ENCODE measurements at regions not wholly inside any gene's neighbourhood (a gene's known extent, or its start where the extent isn't known, plus 50 kb on each side); places are given as distances from the start of the nearest gene placed in this dataset.

GRCh38 chr7:4612237-4612636, 69.9 kb upstream of the FOXK1 start:
- CTCF ChIA-PET (ENCODE audit: low intra/inter-chr PET ratio), result interaction anchor here (1.4 to 2.6 kb wide), 2 partner anchors 20 kb away, joined by 9 to 30 read pairs; no protein-coding TSS in a partner anchor
- Histone ChIP-seq H3K79me2 (ENCODE audit: control insufficient read depth, insufficient read depth, low read length) (no peaks in the 10 kb centered on the region), H3K4me1 (replicated peaks in 1 of 2; ENCODE audit: control insufficient read depth in 2 of 2, insufficient read depth in 2 of 2, low read length in 2 of 2) (peaks cover 14 to 15% of the 10 kb centered on the region in 2 experiments; a peak in 4 of 5 replicates), H4K20me1 (replicated peaks; ENCODE audit: control insufficient read depth, insufficient read depth, low read length) (no peaks in the 10 kb centered on the region; the same call in 1 of the 2 replicates), H3K9ac (ENCODE audit: insufficient read depth in 1 of 2, low read depth in 2 of 2, low read length in 2 of 2) (no peak overlapping the region), H3K9me1 (ENCODE audit: control insufficient read depth, insufficient read depth, low read length) (no peaks in the 10 kb centered on the region), H3K27ac (ENCODE audit: extremely low read depth, low read depth, low read length) (no peak overlapping the region), H3K36me3 (ENCODE audit: control insufficient read depth, insufficient read depth, low read length) (no peaks in the 10 kb centered on the region), H3K4me3 (no peak overlapping the region), H3K27me3 (ENCODE audit: control insufficient read depth in 2 of 2, insufficient read depth in 2 of 2, low read length in 2 of 2) (peaks cover 2 to 9% of the 10 kb centered on the region in 2 experiments; a peak in 3 of 5 replicates), H3K4me2 (ENCODE audit: insufficient read depth, low read length) (no peak overlapping the region), H3K9me3 (replicated peaks; ENCODE audit: control insufficient read depth, insufficient read depth, low read depth, low read length) (no peaks in the 10 kb centered on the region), H2AFZ (ENCODE audit: low read depth, low read length) (no peak overlapping the region)
- 93% methylated on average over 12 of the region's 13 CpGs for WGBS (ENCODE audit: insufficient coverage, low coverage, missing lambda C conversion rate)
- intact Hi-C loops (cut with micrococcal nuclease) (loop anchor here (10.0 kb wide), 1 partner anchor 273 kb away; the partner anchor contains the start of gene RADIL), in situ Hi-C loops (cut with MboI) (no loop called here)
- no peak for ATAC-seq
- BruUV-seq (replicated peaks), result no TSS peak
- TF ChIP-seq ZNF121 (CRISPR knock-in tag; conservative IDR thresholded peaks at IDR 0.05) (peak; percentile 44), NFXL1 (CRISPR knock-in tag; IDR thresholded peaks at IDR 0.05) (no peak), ZBTB33 (CRISPR knock-in tag; IDR thresholded peaks at IDR 0.05) (peak; percentile 21; the same call in 1 of the 2 replicates)
- POLR2A ChIA-PET, result no interaction called here
- FAIRE-seq, result no peak
- DNase-seq (ENCODE audit: extremely low read depth in 1 of 4, low spot score in 3 of 4), result no peak

Measured in K562 (cell line).